Activated naive CD4-positive, alpha-beta T cell treated with anti-CD3 and anti-CD28 coated beads, Interleukin-2, amount 10 ng/mL, durations not matched to agents 7 days and 5 days (primary cell): ENCODE measurements at regions not wholly inside any gene's neighbourhood (a gene's known extent, or its start where the extent isn't known, plus 50 kb on each side); places are given as distances from the start of the nearest gene placed in this dataset.
"Not testable (repeated sequence)": the region's sequence is repeated elsewhere in the genome, so short reads cannot be mapped to it uniquely, and the experiment has no call there.

ENCODE experiments used
- CTCF ChIA-PET: fragments of 350-600 bp; sonication (Branson Sonifier 250); formaldehyde crosslinking; loops from one replicate; lab custom pipeline; 2021; ENCODE audit warnings: antibody characterized with exemption; lab: Charles Lee
- DNase-seq: peaks from one replicate; pipeline ENCODE4 v3.0.0-alpha.2; 2020
- H3K27ac Mint-ChIP-seq: one replicate; pipeline ENCODE4 v1.8.0; 2021; ENCODE audit warnings: mild to moderate bottlenecking, moderate library complexity, mixed read lengths
- H3K27me3 Mint-ChIP-seq: one replicate; pipeline ENCODE4 v1.8.0; 2021; ENCODE audit warnings: mild to moderate bottlenecking, mixed read lengths
- H3K36me3 Mint-ChIP-seq: one replicate; pipeline ENCODE4 v1.8.0; 2021; ENCODE audit warnings: mixed read lengths
- H3K4me1 Mint-ChIP-seq: one replicate; pipeline ENCODE4 v1.8.0; 2021; ENCODE audit warnings: mixed read lengths
- H3K4me3 Mint-ChIP-seq: one replicate; pipeline ENCODE4 v1.8.0; 2021; ENCODE audit warnings: mild to moderate bottlenecking, moderate library complexity, mixed read lengths
- H3K9me3 Mint-ChIP-seq: one replicate; pipeline ENCODE4 v1.8.0; 2021; ENCODE audit warnings: mixed read lengths

DNA sequence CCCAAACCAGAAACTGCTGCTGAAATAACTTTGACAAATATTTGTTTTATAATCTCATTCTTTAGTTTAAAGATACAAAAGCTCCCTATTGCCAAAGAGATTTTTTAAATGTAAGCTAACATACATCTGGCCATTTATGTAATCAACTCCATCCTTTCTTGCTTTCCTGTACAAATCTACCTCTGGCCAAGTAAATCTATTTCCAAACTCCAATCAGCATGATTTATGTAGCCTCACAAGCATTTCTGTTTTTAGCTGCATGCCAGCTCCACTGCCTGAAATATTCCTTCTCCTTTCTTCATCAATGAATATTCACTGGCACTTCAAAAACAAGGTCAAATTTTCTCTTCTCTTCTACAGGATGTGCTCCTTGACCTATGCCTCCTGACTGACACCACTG, 80.0 kb downstream of the SHOX2 start:
- no peaks in the 10 kb centered on the region for H3K27me3 Mint-ChIP-seq
- H3K27ac Mint-ChIP-seq, result no peak overlapping the region
- CTCF ChIA-PET, result no interaction called here
- no peaks in the 10 kb centered on the region for H3K36me3 Mint-ChIP-seq
- no peaks in the 10 kb centered on the region for H3K4me1 Mint-ChIP-seq
- no peak overlapping the region for H3K4me3 Mint-ChIP-seq
- no peak for DNase-seq
- peaks cover 4% of the 10 kb centered on the region for H3K9me3 Mint-ChIP-seq

DNA sequence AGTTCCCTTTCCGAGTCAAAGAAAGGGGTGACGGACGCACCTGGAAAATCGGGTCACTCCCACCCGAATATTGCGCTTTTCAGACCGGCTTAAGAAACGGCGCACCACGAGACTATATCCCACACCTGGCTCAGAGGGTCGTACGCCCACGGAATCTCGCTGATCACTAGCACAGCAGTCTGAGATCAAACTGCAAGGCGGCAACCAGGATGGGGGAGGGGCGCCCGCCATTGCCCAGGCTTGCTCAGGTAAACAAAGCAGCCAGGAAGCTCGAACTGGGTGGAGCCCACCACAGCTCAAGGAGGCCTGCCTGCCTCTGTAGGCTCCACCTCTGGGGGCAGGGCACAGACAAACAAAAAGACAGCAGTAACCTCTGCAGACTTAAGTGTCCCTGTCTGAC, 86.3 kb downstream of the SHOX2 start:
- H3K27ac Mint-ChIP-seq, H3K36me3 Mint-ChIP-seq, CTCF ChIA-PET, H3K4me3 Mint-ChIP-seq, H3K9me3 Mint-ChIP-seq, DNase-seq, H3K27me3 Mint-ChIP-seq, H3K4me1 Mint-ChIP-seq: not testable (repeated sequence)

DNA sequence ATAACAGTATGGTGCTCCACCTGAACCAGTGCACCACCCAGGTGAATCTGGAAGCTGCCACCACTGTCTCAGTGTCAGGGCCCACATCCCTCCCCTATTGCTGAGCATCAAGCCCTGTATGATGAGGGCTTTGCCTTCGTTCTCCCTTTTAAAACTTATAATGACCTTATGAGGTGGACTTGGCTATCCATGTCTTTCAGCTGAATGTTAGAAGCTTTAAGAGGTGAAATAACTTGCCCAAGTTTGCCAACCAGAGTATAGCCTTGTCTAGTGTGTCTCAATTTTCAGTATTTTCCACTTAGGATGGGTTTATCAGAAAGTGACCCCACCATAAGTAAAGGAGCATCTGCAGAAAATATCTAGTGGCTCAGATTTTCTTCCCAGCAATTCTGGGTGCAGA, 87.8 kb downstream of the SHOX2 start:
- CTCF ChIA-PET, result no interaction called here
- H3K4me3 Mint-ChIP-seq, result no peak overlapping the region
- H3K36me3 Mint-ChIP-seq, result no peaks in the 10 kb centered on the region
- H3K4me1 Mint-ChIP-seq, result no peaks in the 10 kb centered on the region
- peaks cover 5% of the 10 kb centered on the region for H3K9me3 Mint-ChIP-seq
- DNase-seq, result no peak
- H3K27me3 Mint-ChIP-seq, result no peaks in the 10 kb centered on the region
- no peak overlapping the region for H3K27ac Mint-ChIP-seq

DNA sequence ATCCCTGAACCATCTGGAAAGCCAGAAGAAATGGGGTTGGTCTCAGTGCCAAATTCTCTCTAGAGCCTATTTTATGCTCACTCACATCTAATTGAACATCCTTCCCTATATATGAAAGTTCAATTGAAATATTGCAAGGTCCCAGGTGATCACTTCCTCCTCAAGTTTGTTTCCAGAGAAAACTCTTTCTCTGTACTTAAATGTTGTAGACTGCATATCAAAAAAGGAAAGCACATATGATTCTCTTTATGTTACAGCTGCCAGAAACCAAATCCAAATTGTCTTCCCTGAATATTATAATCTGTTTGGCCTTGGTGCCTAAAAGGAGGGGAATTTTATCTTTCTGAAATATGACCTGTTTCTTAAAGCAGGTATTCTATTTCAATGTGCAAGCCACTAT, 93.3 kb downstream of the SHOX2 start:
- DNase-seq, result no peak
- Mint-ChIP-seq H3K4me1 (no peaks in the 10 kb centered on the region), H3K27ac (no peak overlapping the region), H3K4me3 (no peak overlapping the region), H3K9me3 (peaks cover 15% of the 10 kb centered on the region), H3K36me3 (no peaks in the 10 kb centered on the region), H3K27me3 (no peaks in the 10 kb centered on the region)
- CTCF ChIA-PET, result no interaction called here

DNA sequence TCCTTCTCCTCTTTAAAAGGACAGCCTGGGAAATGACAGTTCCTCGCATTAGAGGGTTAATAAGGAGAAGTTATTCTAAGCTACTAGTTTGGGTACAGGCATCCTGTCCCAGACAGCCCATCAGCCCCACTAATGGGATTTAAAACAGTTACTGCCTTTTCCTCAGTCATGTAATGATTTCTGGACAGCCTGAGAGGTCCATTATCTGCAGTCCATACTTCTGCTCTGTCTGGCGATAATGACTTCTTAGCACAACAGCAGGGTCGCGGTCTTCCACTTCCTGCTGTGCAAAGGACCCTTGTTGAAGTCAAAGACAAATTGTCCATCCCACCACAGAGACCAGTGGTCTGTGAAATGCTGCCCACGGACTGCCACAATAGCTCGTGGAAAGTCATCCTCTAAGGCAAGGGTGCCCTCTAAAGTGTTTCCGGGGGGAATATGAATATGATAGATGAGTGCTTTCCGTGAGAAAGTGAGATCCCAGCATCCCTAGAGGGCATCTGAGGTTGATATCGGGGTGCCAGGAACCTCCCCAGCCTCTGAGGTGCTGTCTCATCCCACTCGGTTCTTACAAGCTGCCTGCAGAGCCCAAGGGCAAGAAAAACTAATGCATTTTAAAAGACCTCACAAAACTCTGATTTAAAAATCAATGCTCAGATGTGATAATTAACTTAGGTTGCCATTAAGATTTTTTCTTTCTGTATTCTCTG, 100.7 kb downstream of the SHOX2 start:
- no peaks in the 10 kb centered on the region for H3K27me3 Mint-ChIP-seq
- no peaks in the 10 kb centered on the region for H3K4me1 Mint-ChIP-seq
- no peaks in the 10 kb centered on the region for H3K36me3 Mint-ChIP-seq
- no peak overlapping the region for H3K27ac Mint-ChIP-seq
- CTCF ChIA-PET, result no interaction called here
- DNase-seq, result no peak
- no peak overlapping the region for H3K4me3 Mint-ChIP-seq
- H3K9me3 Mint-ChIP-seq, result peaks cover 7% of the 10 kb centered on the region

DNA sequence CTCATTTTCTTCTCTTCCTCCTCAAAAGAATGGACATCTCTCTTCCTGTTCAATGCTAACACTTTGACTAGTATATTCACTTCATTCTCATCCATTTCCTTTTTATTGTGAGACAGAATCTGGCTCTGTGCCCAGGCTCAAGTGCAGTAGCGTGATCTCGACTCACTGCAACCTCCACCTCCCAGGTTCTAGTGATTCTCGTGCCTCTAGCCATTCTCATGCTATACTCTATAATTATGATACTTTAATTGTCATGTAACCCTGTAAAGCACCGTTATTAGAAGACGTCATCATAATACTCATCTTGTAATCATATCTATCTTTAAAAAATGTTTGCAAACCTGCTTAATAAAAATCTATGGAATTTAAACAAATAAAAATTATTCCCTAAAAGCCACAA, 107.0 kb downstream of the SHOX2 start:
- Mint-ChIP-seq H3K36me3 (no peaks in the 10 kb centered on the region), H3K9me3 (peaks cover 2% of the 10 kb centered on the region)

DNA sequence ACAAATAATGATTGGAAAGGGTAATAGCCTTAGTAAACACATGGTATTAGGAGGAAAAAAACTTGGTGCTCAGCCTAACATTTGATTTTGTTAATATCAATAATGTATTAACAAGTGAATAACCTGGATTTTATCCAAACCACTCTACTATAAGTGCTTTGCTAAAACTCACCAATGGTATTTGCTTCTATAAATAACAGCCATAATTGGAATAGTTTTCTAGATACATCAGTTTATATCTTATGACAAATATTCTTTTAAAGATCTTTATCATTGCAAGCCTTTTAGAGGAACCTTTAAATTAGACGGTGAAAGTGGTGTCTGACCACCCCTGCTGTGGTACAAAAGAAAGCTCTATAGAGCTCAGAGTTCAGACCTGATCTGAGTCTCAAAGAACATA, 123.9 kb downstream of the SHOX2 start:
- no peaks in the 10 kb centered on the region for H3K4me1 Mint-ChIP-seq
- CTCF ChIA-PET, result no interaction called here
- H3K36me3 Mint-ChIP-seq, result no peaks in the 10 kb centered on the region
- H3K27me3 Mint-ChIP-seq, result no peaks in the 10 kb centered on the region
- no peak overlapping the region for H3K4me3 Mint-ChIP-seq
- no peak overlapping the region for H3K27ac Mint-ChIP-seq
- no peak for DNase-seq
- no peaks in the 10 kb centered on the region for H3K9me3 Mint-ChIP-seq

More for the DNA sequence above, 107.0 kb downstream of the SHOX2 start:
- Mint-ChIP-seq H3K27ac (no peak overlapping the region), H3K27me3 (no peaks in the 10 kb centered on the region), H3K4me1 (no peaks in the 10 kb centered on the region), H3K4me3 (no peak overlapping the region)
- CTCF ChIA-PET, result no interaction called here
- no peak for DNase-seq

DNA sequence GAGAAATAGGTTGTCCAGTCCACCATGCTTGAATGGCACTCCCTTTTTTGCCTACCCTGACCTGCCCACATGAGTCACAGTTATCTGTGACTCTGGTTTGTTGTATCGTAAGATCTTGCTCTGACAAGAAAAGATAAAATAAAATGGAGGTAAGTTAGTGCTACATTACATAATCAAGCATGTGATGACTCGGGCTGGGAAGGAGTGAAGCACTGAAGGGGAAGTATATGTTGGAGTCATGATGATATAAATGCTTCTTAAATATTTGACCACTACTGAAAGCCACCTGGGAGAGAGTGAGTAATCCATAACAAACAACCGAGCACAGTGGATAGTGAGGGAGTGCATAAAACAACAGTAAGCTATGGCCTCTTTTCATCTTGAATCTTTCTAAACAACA, 124.4 kb downstream of the SHOX2 start:
- Mint-ChIP-seq H3K4me3 (no peak overlapping the region), H3K36me3 (no peaks in the 10 kb centered on the region), H3K9me3 (no peaks in the 10 kb centered on the region), H3K27ac (no peak overlapping the region), H3K4me1 (no peaks in the 10 kb centered on the region), H3K27me3 (no peaks in the 10 kb centered on the region)
- no peak for DNase-seq
- CTCF ChIA-PET, result no interaction called here

DNA sequence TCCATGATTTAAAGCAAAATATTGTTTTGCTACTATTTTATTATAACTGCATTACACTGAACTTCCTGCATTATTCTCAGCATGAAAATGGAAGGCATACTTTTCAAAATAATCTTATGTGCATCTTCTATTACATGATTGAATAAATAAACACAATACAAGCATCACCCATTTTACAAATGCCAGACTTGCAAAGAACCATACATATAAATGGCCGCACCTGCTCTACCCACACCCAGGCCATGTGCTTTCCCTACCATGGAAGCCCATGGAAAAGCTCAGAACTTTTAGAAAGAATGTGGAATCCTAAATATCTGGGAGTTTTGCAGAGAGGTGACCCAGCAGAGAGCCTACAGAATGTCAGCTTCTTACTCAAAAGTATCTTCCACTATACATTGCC, 127.2 kb downstream of the SHOX2 start:
- Mint-ChIP-seq H3K36me3 (no peaks in the 10 kb centered on the region), H3K27me3 (no peaks in the 10 kb centered on the region), H3K9me3 (no peaks in the 10 kb centered on the region), H3K27ac (no peak overlapping the region), H3K4me3 (no peak overlapping the region), H3K4me1 (no peaks in the 10 kb centered on the region)
- CTCF ChIA-PET, result no interaction called here
- no peak for DNase-seq

DNA sequence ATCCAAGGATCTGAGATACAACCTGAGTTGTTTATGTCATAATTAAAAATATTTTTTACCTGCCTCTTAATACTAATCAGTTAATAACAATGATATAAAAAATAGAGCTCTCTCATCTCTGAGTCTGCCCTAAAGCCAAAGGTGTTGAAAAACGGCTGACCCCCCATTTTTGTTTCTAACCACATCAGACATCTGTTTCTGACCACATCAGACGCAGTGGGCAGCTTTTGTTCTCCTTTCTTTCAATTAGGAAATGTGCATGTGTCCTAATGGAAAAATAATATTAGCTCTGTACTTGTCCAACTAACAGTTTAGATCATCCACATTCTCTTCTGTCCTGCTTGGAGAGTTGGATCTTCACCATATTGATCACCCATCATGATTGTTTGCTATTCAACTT, 144.6 kb downstream of the SHOX2 start:
- no peak for DNase-seq
- no peaks in the 10 kb centered on the region for H3K4me1 Mint-ChIP-seq
- no peaks in the 10 kb centered on the region for H3K36me3 Mint-ChIP-seq
- no peak overlapping the region for H3K27ac Mint-ChIP-seq
- no peaks in the 10 kb centered on the region for H3K9me3 Mint-ChIP-seq
- no peak overlapping the region for H3K4me3 Mint-ChIP-seq
- CTCF ChIA-PET, result no interaction called here
- H3K27me3 Mint-ChIP-seq, result no peaks in the 10 kb centered on the region

DNA sequence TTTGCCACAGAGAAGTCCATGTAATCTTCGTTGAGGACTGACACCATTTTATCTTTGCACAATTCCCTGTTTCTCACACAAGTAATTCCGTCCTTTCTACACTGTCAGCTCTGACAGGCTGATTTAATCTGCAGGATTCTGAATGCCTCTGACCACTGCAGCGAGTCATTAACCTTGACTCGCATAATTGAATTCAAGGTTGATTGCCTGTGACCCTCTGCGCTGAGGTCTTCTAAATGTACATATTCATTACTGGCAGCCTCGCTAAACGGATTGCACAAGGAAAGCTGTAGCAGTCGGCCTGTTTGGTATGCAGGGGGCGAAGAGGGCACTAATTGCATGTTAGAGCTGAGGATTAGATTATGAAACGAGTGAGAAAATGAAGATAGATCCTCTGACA, 147.8 kb downstream of the SHOX2 start:
- H3K27me3 Mint-ChIP-seq, result no peaks in the 10 kb centered on the region
- H3K4me1 Mint-ChIP-seq, result no peaks in the 10 kb centered on the region
- CTCF ChIA-PET, result no interaction called here
- no peak overlapping the region for H3K27ac Mint-ChIP-seq
- no peaks in the 10 kb centered on the region for H3K9me3 Mint-ChIP-seq
- no peak overlapping the region for H3K4me3 Mint-ChIP-seq
- no peak for DNase-seq
- H3K36me3 Mint-ChIP-seq, result no peaks in the 10 kb centered on the region

DNA sequence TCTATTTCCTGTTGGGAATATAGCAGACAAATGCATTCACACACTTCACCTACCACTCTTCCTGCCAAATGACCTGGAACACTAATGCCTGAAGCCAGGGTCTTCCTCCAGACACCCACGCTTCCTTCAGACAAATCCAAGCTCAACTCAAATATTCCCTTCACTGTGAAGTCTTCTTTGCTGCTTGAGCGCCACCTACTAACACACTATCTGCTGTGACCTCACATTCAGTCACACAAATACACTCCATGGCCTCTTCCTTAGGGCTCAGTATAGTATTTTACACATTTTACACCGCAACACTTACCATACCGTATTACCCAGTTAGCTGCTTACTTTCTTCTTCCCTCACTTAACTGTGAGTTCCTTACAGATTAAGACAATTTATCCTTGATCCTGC, 149.4 kb downstream of the SHOX2 start:
- no peak overlapping the region for H3K27ac Mint-ChIP-seq
- no peak for DNase-seq
- H3K36me3 Mint-ChIP-seq, result no peaks in the 10 kb centered on the region
- H3K27me3 Mint-ChIP-seq, result no peaks in the 10 kb centered on the region
- CTCF ChIA-PET, result no interaction called here
- no peak overlapping the region for H3K4me3 Mint-ChIP-seq
- no peaks in the 10 kb centered on the region for H3K4me1 Mint-ChIP-seq
- H3K9me3 Mint-ChIP-seq, result peaks cover 2% of the 10 kb centered on the region

DNA sequence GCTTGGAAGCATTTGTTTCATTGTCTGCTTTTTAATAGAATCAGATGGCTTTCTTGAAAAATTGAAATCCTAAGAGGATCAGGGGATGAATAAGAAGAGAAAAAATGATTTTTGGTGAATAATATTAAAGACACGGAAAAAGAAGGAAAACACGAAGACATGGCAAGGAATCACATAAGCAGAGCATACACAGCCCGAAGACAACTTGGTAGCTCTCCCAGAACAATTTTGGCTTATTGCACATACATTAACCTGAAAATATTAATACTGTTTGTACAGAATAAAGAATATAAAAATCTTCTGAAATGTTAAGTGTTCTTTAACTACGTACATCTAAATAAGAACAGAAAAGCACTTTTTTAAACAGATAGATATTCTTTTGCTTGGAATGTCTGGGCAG, 150.0 kb downstream of the SHOX2 start:
- CTCF ChIA-PET, result no interaction called here
- Mint-ChIP-seq H3K27ac (no peak overlapping the region), H3K36me3 (no peaks in the 10 kb centered on the region), H3K9me3 (peaks cover 2% of the 10 kb centered on the region), H3K27me3 (no peaks in the 10 kb centered on the region), H3K4me1 (no peaks in the 10 kb centered on the region), H3K4me3 (no peak overlapping the region)
- no peak for DNase-seq

DNA sequence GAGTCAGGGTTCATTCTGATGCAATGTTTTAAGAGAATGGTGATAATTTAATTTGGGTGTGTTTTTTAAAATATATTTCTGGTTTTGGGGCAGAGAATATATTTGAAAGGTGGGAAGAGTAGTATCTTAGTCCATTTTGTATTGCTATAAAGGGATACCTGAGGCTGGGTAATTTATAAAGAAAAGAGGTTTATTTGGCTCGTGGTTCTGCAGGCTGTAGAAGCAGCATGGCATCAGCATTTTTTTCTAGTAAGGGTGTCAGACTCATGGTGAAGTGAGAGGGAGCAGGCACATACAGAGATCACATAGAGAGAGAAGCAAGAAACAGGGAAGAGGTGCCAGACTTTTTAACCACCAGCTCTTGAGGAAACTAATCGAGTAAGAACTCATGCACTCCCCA, 152.7 kb downstream of the SHOX2 start:
- H3K4me1 Mint-ChIP-seq, result no peaks in the 10 kb centered on the region
- CTCF ChIA-PET, result no interaction called here

DNA sequence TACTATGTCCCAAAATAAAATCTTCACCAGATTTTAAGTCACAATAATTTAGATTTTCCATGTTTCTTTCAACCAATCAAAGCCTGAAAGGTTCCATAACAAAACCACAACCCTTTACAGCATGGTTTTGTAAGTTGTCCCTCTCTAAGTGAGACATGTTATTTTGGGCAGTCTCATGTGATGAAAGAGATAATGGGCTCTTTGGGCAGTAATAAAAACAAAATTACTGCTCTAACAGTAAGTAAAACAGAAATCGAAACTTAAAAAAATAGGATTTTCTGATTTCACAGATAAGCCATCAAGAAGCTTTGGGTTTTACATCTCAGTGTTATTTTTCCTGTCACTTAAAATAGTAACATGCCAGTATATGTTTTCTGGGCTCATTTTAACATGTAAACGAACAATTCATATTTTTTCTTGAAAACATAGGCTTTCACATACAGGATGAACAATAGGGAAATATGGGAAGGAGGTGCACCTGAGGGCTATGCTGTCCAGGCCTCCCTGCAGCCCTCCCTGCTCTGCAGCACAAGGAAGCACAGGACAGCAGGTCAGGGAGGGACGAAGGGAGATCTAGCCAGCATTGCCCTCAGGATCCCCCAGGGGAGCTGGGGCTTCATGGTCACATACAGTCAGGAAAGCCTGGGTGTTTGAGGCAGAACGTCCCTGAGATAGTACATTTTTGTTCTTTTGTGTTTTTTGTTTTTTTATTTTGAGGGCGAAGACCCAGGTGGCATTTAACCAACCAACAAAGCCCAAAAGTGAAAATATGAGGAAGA, 157.4 kb downstream of the SHOX2 start:
- DNase-seq, result no peak
- H3K9me3 Mint-ChIP-seq, result peaks cover 2% of the 10 kb centered on the region
- no peaks in the 10 kb centered on the region for H3K27me3 Mint-ChIP-seq
- no peaks in the 10 kb centered on the region for H3K4me1 Mint-ChIP-seq
- H3K4me3 Mint-ChIP-seq, result no peak overlapping the region
- no peak overlapping the region for H3K27ac Mint-ChIP-seq
- CTCF ChIA-PET, result no interaction called here
- no peaks in the 10 kb centered on the region for H3K36me3 Mint-ChIP-seq

More for the DNA sequence above, 152.7 kb downstream of the SHOX2 start:
- no peaks in the 10 kb centered on the region for H3K27me3 Mint-ChIP-seq
- no peaks in the 10 kb centered on the region for H3K36me3 Mint-ChIP-seq
- H3K27ac Mint-ChIP-seq, result no peak overlapping the region
- H3K4me3 Mint-ChIP-seq, result no peak overlapping the region
- H3K9me3 Mint-ChIP-seq, result peaks cover 2% of the 10 kb centered on the region
- no peak for DNase-seq
